ENCODE measurements at regions not wholly inside any gene's neighbourhood (a gene's known extent, or its start where the extent isn't known, plus 50 kb on each side); places are given as distances from the start of the nearest gene placed in this dataset.

- TF ChIP-seq, protein P1, sequence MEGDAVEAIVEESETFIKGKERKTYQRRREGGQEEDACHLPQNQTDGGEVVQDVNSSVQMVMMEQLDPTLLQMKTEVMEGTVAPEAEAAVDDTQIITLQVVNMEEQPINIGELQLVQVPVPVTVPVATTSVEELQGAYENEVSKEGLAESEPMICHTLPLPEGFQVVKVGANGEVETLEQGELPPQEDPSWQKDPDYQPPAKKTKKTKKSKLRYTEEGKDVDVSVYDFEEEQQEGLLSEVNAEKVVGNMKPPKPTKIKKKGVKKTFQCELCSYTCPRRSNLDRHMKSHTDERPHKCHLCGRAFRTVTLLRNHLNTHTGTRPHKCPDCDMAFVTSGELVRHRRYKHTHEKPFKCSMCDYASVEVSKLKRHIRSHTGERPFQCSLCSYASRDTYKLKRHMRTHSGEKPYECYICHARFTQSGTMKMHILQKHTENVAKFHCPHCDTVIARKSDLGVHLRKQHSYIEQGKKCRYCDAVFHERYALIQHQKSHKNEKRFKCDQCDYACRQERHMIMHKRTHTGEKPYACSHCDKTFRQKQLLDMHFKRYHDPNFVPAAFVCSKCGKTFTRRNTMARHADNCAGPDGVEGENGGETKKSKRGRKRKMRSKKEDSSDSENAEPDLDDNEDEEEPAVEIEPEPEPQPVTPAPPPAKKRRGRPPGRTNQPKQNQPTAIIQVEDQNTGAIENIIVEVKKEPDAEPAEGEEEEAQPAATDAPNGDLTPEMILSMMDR (conservative IDR thresholded peaks at IDR 0.05; ENCODE audit: low read length) = no peak
- TF ChIP-seq EZH2phosphoT487 (IDR thresholded peaks at IDR 0.05; ENCODE audit: borderline replicate concordance) = no peak
These were observed 728.8 kb upstream of the LMO3 start for GRCh38 chr12:17334784-17335183.
